Smooth muscle cell (in vitro differentiated cells): ENCODE measurements at regions not wholly inside any gene's neighbourhood (a gene's known extent, or its start where the extent isn't known, plus 50 kb on each side); places are given as distances from the start of the nearest gene placed in this dataset.

Experiments
- DNase-seq: peaks from one replicate; lab custom pipeline; 2025; ENCODE audit not compliant: unreplicated experiment; lab: John Stamatoyannopoulos, UW
- H2AFZ ChIP-seq: fragments of 200-600 bp; sonication (generic); 2 replicates; pipeline ENCODE4 v1.6.0; 2016; ENCODE audit warnings: antibody characterized with exemption, low read depth, mild to moderate bottlenecking
- H3F3A ChIP-seq: fragments of 200-600 bp; sonication (generic); 2 replicates; pipeline ENCODE4 v1.6.0; 2017; ENCODE audit warnings: antibody characterized with exemption, low read depth
- H3K27ac ChIP-seq: fragments of 200-600 bp; sonication (generic); 2 replicates; pipeline ENCODE4 v1.5.1; 2016; ENCODE audit warnings: low read depth, mild to moderate bottlenecking
- H3K27me3 ChIP-seq: fragments of 200-600 bp; sonication (generic); 2 replicates; pipeline ENCODE4 v1.6.1; 2016; ENCODE audit warnings: low read depth, mild to moderate bottlenecking
- H3K36me3 ChIP-seq: fragments of 200-600 bp; sonication (generic); 2 replicates; pipeline ENCODE4 v1.5.1; 2016; ENCODE audit warnings: low read depth
- H3K4me1 ChIP-seq: fragments of 200-600 bp; sonication (generic); 2 replicates; pipeline ENCODE4 v1.5.1; 2016; ENCODE audit warnings: low read depth
- H3K4me2 ChIP-seq: fragments of 200-600 bp; sonication (generic); 2 replicates; pipeline ENCODE4 v1.6.0; 2016; ENCODE audit warnings: mild to moderate bottlenecking
- H3K4me3 ChIP-seq: fragments of 200-600 bp; sonication (generic); 2 replicates; pipeline ENCODE4 v1.5.1; 2016; ENCODE audit warnings: mild to moderate bottlenecking
- H3K79me2 ChIP-seq: fragments of 200-600 bp; sonication (generic); 2 replicates; pipeline ENCODE4 v1.6.0; 2016; ENCODE audit warnings: low read depth, mild to moderate bottlenecking
- H3K9ac ChIP-seq: fragments of 200-600 bp; sonication (generic); 2 replicates; pipeline ENCODE4 v1.6.0; 2016; ENCODE audit warnings: low read depth
- H3K9me3 ChIP-seq: fragments of 200-600 bp; sonication (generic); replicated peaks from 2 replicates; pipeline ENCODE4 v1.5.1; 2016; ENCODE audit warnings: low read depth
- H4K20me1 ChIP-seq: fragments of 200-600 bp; sonication (generic); 2 replicates; pipeline ENCODE4 v1.6.0; 2016; ENCODE audit warnings: low read depth
- CTCF ChIP-seq: fragments of 200-600 bp; sonication (generic); IDR thresholded peaks from 2 replicates; pipeline ENCODE4 v1.5.1; 2017; ENCODE audit warnings: borderline replicate concordance, mild to moderate bottlenecking, antibody characterized with exemption; ENCODE audit not compliant: insufficient read depth, poor library complexity, severe bottlenecking
- WGBS: methylation state at CpG from one replicate; pipeline ENCODE4 v1.1.7; 2016; ENCODE audit warnings: low lambda C conversion rate; 5-methylcytosine and 5-hydroxymethylcytosine counted together

- peaks cover 22% of the 10 kb centered on the region for H3F3A ChIP-seq
- no peak for DNase-seq
- WGBS = 97% methylated on average over 2 of the region's 2 CpGs
- no peak overlapping the region for H2AFZ ChIP-seq
- peak overlapping the region; percentile 1 for H3K4me2 ChIP-seq
- peak overlapping the region; percentile 66 for H3K27ac ChIP-seq
- peaks cover 5% of the 10 kb centered on the region for H3K4me1 ChIP-seq
- no peaks in the 10 kb centered on the region for H3K36me3 ChIP-seq
- H3K27me3 ChIP-seq = no peaks in the 10 kb centered on the region
- H3K79me2 ChIP-seq = no peaks in the 10 kb centered on the region
- H3K9me3 ChIP-seq = no peaks in the 10 kb centered on the region
- TF ChIP-seq CTCF = no peak
- no peak overlapping the region for H3K4me3 ChIP-seq
- H4K20me1 ChIP-seq = no peaks in the 10 kb centered on the region
- peak overlapping the region; percentile 12 for H3K9ac ChIP-seq
These were observed 188.7 kb downstream of the ETS1 start for GRCh38 chr11:128398517-128399250.

GRCh38 chr11:128397362-128397761 is 190.0 kb downstream of the ETS1 start:
- no peaks in the 10 kb centered on the region for H3K27me3 ChIP-seq
- DNase-seq = no peak
- no peaks in the 10 kb centered on the region for H3K79me2 ChIP-seq
- no peak overlapping the region for H3K27ac ChIP-seq
- H3K4me3 ChIP-seq = no peak overlapping the region
- H3K36me3 ChIP-seq = no peaks in the 10 kb centered on the region
- H2AFZ ChIP-seq = no peak overlapping the region
- 95% methylated on average over 3 of the region's 3 CpGs for WGBS
- peaks cover 5% of the 10 kb centered on the region for H3K4me1 ChIP-seq
- no peaks in the 10 kb centered on the region for H3K9me3 ChIP-seq
- no peak for TF ChIP-seq CTCF
- H3K9ac ChIP-seq = no peak overlapping the region
- H4K20me1 ChIP-seq = no peaks in the 10 kb centered on the region
- peaks cover 30% of the 10 kb centered on the region for H3F3A ChIP-seq
- no peak overlapping the region for H3K4me2 ChIP-seq

- no peak overlapping the region for H3K9ac ChIP-seq
- H3K36me3 ChIP-seq = no peaks in the 10 kb centered on the region
- DNase-seq = no peak
- H3K4me1 ChIP-seq = peaks cover 5% of the 10 kb centered on the region
- peak overlapping the region; percentile 70 for H3K4me2 ChIP-seq
- no peaks in the 10 kb centered on the region for H3K79me2 ChIP-seq
- no peak overlapping the region for H3K4me3 ChIP-seq
- no peak overlapping the region for H2AFZ ChIP-seq
- TF ChIP-seq CTCF = no peak
- H3K9me3 ChIP-seq = no peaks in the 10 kb centered on the region
- H4K20me1 ChIP-seq = no peaks in the 10 kb centered on the region
- peaks cover 21% of the 10 kb centered on the region for H3F3A ChIP-seq
- H3K27ac ChIP-seq = peak overlapping the region; percentile 70
- H3K27me3 ChIP-seq = no peaks in the 10 kb centered on the region
- 21% methylated on average over 4 of the region's 4 CpGs for WGBS
These were observed 192.8 kb downstream of the ETS1 start for GRCh38 chr11:128394431-128395089.
